Neuronal stem cell (in vitro differentiated cells): ENCODE measurements at regions not wholly inside any gene's neighbourhood (a gene's known extent, or its start where the extent isn't known, plus 50 kb on each side); places are given as distances from the start of the nearest gene placed in this dataset.

Experiments used
- DNase-seq: peaks from one replicate; pipeline ENCODE4 v3.0.0-alpha.2; 2013; ENCODE audit warnings: low spot score
- H2AFZ ChIP-seq: one replicate; pipeline ENCODE4 v1.6.1; 2013; ENCODE audit warnings: mild to moderate bottlenecking, low read length, inconsistent platforms
- H2AK5ac ChIP-seq: 2 replicates; pipeline ENCODE4 v1.6.1; 2013; ENCODE audit warnings: low read depth, mild to moderate bottlenecking, inconsistent platforms, low read length, moderate library complexity, mixed read lengths
- H2BK120ac ChIP-seq: 2 replicates; pipeline ENCODE4 v1.6.1; 2013; ENCODE audit warnings: low read depth, mild to moderate bottlenecking, inconsistent platforms, low read length, moderate library complexity, mixed read lengths
- H2BK12ac ChIP-seq: one replicate; pipeline ENCODE4 v1.6.1; 2013; ENCODE audit warnings: low read length, inconsistent platforms
- H2BK15ac ChIP-seq: 2 replicates; pipeline ENCODE4 v1.6.1; 2013; ENCODE audit warnings: mild to moderate bottlenecking, low read length, inconsistent platforms, mixed read lengths
- H2BK5ac ChIP-seq: one replicate; pipeline ENCODE4 v1.6.1; 2013; ENCODE audit warnings: inconsistent platforms, mild to moderate bottlenecking, low read length, moderate library complexity
- H3K14ac ChIP-seq: one replicate; pipeline ENCODE4 v1.6.1; 2013; ENCODE audit warnings: low read length, inconsistent platforms
- H3K18ac ChIP-seq: 2 replicates; pipeline ENCODE4 v1.6.1; 2013; ENCODE audit warnings: low read length, inconsistent platforms
- H3K23ac ChIP-seq: 2 replicates; pipeline ENCODE4 v1.6.1; 2013; ENCODE audit warnings: low read depth, mild to moderate bottlenecking, mixed read lengths, low read length, inconsistent platforms; ENCODE audit not compliant: poor library complexity
- H3K27ac ChIP-seq: replicated peaks from 3 replicates; pipeline ENCODE4 v1.5.1; 2013; ENCODE audit warnings: low read length, inconsistent platforms
- H3K27me3 ChIP-seq, 3 experiments: 2 replicates each; pipeline ENCODE4 v1.6.1; 2013; ENCODE audit warnings: low read length in 3 of 3, mild to moderate bottlenecking in 2 of 3, inconsistent platforms in 1 of 3, low read depth in 1 of 3, mixed read lengths in 1 of 3, moderate library complexity in 1 of 3; ENCODE audit not compliant: control insufficient read depth in 3 of 3, insufficient read depth in 3 of 3
- H3K36me3 ChIP-seq, 2 donors: replicated peaks in 1 of 2; 2 replicates each; pipeline ENCODE4 v1.6.1; 2013; ENCODE audit warnings: low read length in 2 of 2; ENCODE audit not compliant: control insufficient read depth in 2 of 2, insufficient read depth in 2 of 2
- H3K4ac ChIP-seq: 2 replicates; pipeline ENCODE4 v1.6.1; 2013; ENCODE audit warnings: inconsistent platforms, mild to moderate bottlenecking, low read length, moderate library complexity
- H3K4me1 ChIP-seq, 2 donors: 1 replicate in 1 of 2; 2 replicates in 1 of 2; pipeline ENCODE4 v1.6.1; 2013; ENCODE audit warnings: low read length in 2 of 2, low read depth in 1 of 2; ENCODE audit not compliant: control insufficient read depth in 2 of 2, insufficient read depth in 1 of 2
- H3K4me2 ChIP-seq: one replicate; pipeline ENCODE4 v1.6.1; 2013; ENCODE audit warnings: mild to moderate bottlenecking, low read length, inconsistent platforms; ENCODE audit not compliant: insufficient read depth, poor library complexity, severe bottlenecking
- H3K4me3 ChIP-seq, 2 donors: 2 replicates each; pipeline ENCODE4 v1.5.1; 2013; ENCODE audit warnings: low read length in 2 of 2, mild to moderate bottlenecking in 2 of 2, inconsistent platforms in 1 of 2, moderate library complexity in 1 of 2
- H3K79me1 ChIP-seq: one replicate; pipeline ENCODE4 v1.6.1; 2013; ENCODE audit warnings: low read depth, mild to moderate bottlenecking, inconsistent platforms, low read length, moderate library complexity
- H3K9ac ChIP-seq: one replicate; pipeline ENCODE4 v1.6.1; 2013; ENCODE audit warnings: mild to moderate bottlenecking, low read depth, low read length, inconsistent platforms; ENCODE audit not compliant: poor library complexity
- H3K9me3 ChIP-seq, 2 donors: replicated peaks in 1 of 2; 2 replicates each; pipeline versions ENCODE3 to v1.6.1; 2013; ENCODE audit warnings: low read length in 2 of 2, mild to moderate bottlenecking in 2 of 2, inconsistent platforms in 1 of 2, low read depth in 1 of 2, mixed read lengths in 1 of 2, moderate library complexity in 1 of 2; ENCODE audit not compliant: control insufficient read depth in 2 of 2, insufficient read depth in 1 of 2
- H4K8ac ChIP-seq: one replicate; pipeline ENCODE4 v1.6.1; 2013; ENCODE audit warnings: low read depth, mild to moderate bottlenecking, inconsistent platforms, low read length, moderate library complexity
- H4K91ac ChIP-seq: one replicate; pipeline ENCODE4 v1.6.1; 2013; ENCODE audit warnings: low read length, low read depth, mild to moderate bottlenecking, inconsistent platforms; ENCODE audit not compliant: poor library complexity
- WGBS, 2 donors: extraction: QIAGEN DNeasy Blood & Tissue Kit; methylation state at CpG; one replicate each; pipeline ENCODE4 v1.1.7; 2013; ENCODE audit warnings: missing lambda C conversion rate in 2 of 2, mixed read lengths in 1 of 2; ENCODE audit not compliant: insufficient read length in 2 of 2, insufficient replicate concordance in 1 of 2; ENCODE audit errors: extremely low coverage in 2 of 2; 5-methylcytosine and 5-hydroxymethylcytosine counted together

DNA sequence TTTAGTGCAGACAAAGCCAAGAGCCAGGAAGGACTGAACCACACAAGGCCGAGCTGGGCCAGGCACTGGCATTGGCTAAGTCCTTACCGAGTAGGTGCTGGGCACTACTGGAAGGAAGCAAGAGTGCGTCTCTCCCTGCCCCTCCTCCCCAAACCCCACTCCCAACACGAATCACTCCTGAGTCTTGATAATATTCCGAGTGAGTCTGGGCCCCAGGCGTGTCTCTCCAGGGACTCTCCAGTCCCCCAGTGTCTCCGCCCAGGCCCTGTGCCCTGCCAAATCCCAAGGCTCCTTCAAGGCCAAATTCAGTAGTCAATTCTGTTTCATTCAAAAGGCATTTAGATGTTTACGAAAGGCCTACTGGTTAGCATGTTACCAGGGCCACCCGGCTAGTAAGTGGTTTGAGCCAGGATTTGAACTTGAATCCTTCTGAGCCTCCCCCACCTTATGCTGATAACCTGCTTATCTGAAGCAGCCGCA lies 82.8 kb downstream of the GLI2 start:
- H3K79me1 ChIP-seq = peaks cover 19% of the 10 kb centered on the region

DNA sequence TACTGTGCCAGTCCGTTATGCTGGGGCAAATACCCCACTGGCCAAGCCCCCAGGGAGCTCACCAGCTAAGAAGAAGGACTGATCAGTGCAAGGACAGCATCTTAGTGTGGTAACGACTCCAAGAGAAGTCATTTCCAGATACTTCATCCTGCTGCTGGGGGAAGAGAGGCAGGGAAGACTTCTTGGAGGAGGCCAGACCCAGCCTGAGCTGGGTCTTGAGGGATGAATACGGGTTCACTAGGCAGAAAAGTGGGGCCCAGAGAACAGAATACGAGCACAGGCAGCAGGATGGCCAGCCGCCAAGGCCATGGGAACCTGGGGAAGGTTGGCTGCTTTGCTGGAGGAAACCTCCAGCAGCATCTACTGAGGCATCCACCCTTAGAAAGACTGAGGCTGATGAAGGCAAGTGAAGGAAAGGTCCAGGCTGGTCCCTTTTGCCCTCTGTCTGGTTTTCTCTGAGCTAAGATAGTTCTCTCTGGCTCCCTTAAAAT lies 84.1 kb downstream of the GLI2 start:
- Histone ChIP-seq H3K27ac (no peak overlapping the region), H3K9me3 (no peaks in the 10 kb centered on the region), H3K18ac (peak overlapping the region; percentile 78), H2BK120ac (no peak overlapping the region), H3K4me2 (no peak overlapping the region), H3K23ac (peak overlapping the region; percentile 16), H3K36me3 (peaks cover 5 to 85% of the 10 kb centered on the region in 2 donors), H3K4me3 (no peak overlapping the region), H2BK12ac (no peak overlapping the region), H4K91ac (no peak overlapping the region), H2AK5ac (no peak overlapping the region), H3K9ac (peak overlapping the region; percentile 65), H4K8ac (no peak overlapping the region), H3K4me1 (peaks cover 16 to 17% of the 10 kb centered on the region in 2 donors), H3K4ac (no peak overlapping the region), H2BK15ac (peak overlapping the region; percentile 53), H3K79me1 (peaks cover 22% of the 10 kb centered on the region), H2BK5ac (no peak overlapping the region), H3K27me3 (no peaks in the 10 kb centered on the region), H2AFZ (no peak overlapping the region), H3K14ac (no peak overlapping the region)
- no peak for DNase-seq
- no CpG with 5 or more reads among the region's 5 CpGs for WGBS, 2 donors

More for the DNA sequence above, 82.8 kb downstream of the GLI2 start:
- peaks cover 16 to 17% of the 10 kb centered on the region in 2 donors for H3K4me1 ChIP-seq
- peaks cover 5 to 83% of the 10 kb centered on the region in 2 donors for H3K36me3 ChIP-seq
- no peak overlapping the region for H3K14ac ChIP-seq
- no peak overlapping the region for H3K4ac ChIP-seq
- H3K27me3 ChIP-seq = no peaks in the 10 kb centered on the region
- H2BK5ac ChIP-seq = no peak overlapping the region
- H3K23ac ChIP-seq = no peak overlapping the region
- H3K18ac ChIP-seq = no peak overlapping the region
- no peak overlapping the region for H4K8ac ChIP-seq
- H2AK5ac ChIP-seq = no peak overlapping the region
- no peak overlapping the region for H2BK120ac ChIP-seq
- H3K9me3 ChIP-seq = no peaks in the 10 kb centered on the region
- H2BK15ac ChIP-seq = no peak overlapping the region
- no peak overlapping the region for H3K4me3 ChIP-seq
- DNase-seq = no peak
- WGBS, 2 donors = no CpG with 5 or more reads among the region's 10 CpGs
- no peak overlapping the region for H3K4me2 ChIP-seq
- no peak overlapping the region for H2BK12ac ChIP-seq
- H3K9ac ChIP-seq = no peak overlapping the region
- no peak overlapping the region for H3K27ac ChIP-seq
- no peak overlapping the region for H2AFZ ChIP-seq
- H4K91ac ChIP-seq = no peak overlapping the region

DNA sequence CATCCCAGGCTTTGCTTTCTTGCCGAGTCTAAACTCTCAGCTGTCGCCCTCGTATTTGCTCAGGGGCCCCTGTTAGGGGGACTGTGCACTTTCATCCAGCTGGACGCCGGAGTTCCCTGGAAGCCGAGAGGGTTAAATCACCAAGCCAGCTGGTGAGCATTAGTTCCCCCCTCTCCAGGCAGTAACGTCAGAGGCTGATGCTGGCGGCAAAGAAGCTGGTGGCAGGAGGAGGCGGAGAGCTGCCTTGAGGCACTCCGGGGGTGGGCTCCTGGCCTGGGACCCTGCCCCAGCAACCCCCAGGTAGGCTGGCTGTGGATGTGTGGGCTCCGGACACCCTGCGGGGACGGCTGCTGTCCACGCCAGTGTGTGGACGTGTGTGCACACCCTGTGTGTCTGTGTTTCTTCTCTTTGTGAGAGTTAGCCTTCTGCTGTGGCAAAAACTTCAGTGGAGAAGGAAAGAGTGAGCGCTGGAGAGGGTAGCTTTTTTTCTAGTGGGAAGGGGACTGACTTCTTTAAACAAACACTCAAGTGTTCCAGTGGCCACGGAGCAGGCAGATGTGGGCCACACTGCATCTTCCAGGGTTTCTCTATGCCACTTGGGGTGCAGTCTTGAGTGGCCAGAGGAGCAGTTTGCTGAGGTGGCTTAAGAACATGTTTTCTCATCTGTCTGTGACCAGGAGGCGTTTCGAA lies 84.7 kb downstream of the GLI2 start:
- no peak overlapping the region for H3K4ac ChIP-seq
- H2AFZ ChIP-seq = no peak overlapping the region

DNA sequence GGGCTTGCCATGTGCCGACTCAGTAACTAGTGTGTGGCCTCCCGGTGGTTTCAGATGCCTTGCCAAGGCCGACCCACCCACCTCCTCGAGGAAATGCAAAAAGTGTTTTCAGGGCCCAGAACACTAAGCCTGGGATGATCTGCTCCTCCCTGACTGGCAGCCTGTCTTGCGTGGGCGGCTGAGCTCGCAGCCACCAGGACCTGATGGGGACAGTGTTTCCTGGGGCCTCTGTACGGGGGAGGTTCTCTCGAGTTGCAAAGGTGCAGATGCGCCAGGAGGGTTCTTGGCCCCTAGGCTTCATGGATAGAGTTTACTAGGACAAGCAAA lies 85.2 kb downstream of the GLI2 start:
- DNase-seq = no peak
- Histone ChIP-seq H3K36me3 (peaks cover 10 to 78% of the 10 kb centered on the region in 2 donors), H3K27ac (no peak overlapping the region), H3K27me3 (no peaks in the 10 kb centered on the region), H3K18ac (peak overlapping the region; percentile 30), H3K4me3 (no peak overlapping the region), H3K14ac (no peak overlapping the region), H3K23ac (no peak overlapping the region), H2BK5ac (no peak overlapping the region), H3K4me1 (peaks cover 20 to 24% of the 10 kb centered on the region in 2 donors), H3K4ac (no peak overlapping the region), H2BK12ac (no peak overlapping the region), H3K4me2 (no peak overlapping the region), H4K91ac (no peak overlapping the region), H2AK5ac (no peak overlapping the region), H2AFZ (no peak overlapping the region), H3K9ac (no peak overlapping the region), H2BK120ac (no peak overlapping the region), H2BK15ac (no peak overlapping the region), H3K9me3 (peaks cover 0 to 3% of the 10 kb centered on the region in 2 donors), H4K8ac (no peak overlapping the region), H3K79me1 (peaks cover 23% of the 10 kb centered on the region)
- WGBS, 2 donors = no CpG with 5 or more reads among the region's 10 CpGs

More for the DNA sequence above, 84.7 kb downstream of the GLI2 start:
- Histone ChIP-seq H3K14ac (no peak overlapping the region), H3K79me1 (peaks cover 22% of the 10 kb centered on the region), H3K27me3 (no peaks in the 10 kb centered on the region), H2BK15ac (no peak overlapping the region), H3K18ac (peak overlapping the region; percentile 61), H3K9me3 (peaks cover 0 to 3% of the 10 kb centered on the region in 2 donors), H2AK5ac (no peak overlapping the region), H2BK5ac (no peak overlapping the region), H3K36me3 (peaks cover 8 to 83% of the 10 kb centered on the region in 2 donors), H3K4me1 (peaks cover 17 to 19% of the 10 kb centered on the region in 2 donors), H3K4me3 (no peak overlapping the region), H2BK120ac (no peak overlapping the region), H4K91ac (no peak overlapping the region), H3K27ac (no peak overlapping the region), H4K8ac (no peak overlapping the region), H2BK12ac (no peak overlapping the region), H3K23ac (peak overlapping the region; percentile 16), H3K9ac (peak overlapping the region; percentile 79), H3K4me2 (no peak overlapping the region)
- DNase-seq = peak; percentile 27
- WGBS, 2 donors = no CpG with 5 or more reads among the region's 19 CpGs
